ENCODE measurements at regions not wholly inside any gene's neighbourhood (a gene's known extent, or its start where the extent isn't known, plus 50 kb on each side); places are given as distances from the start of the nearest gene placed in this dataset.
A peak's percentile ranks its signal among the peaks of the same experiment; 100 is the strongest.
"Not testable (repeated sequence)": the region's sequence is repeated elsewhere in the genome, so short reads cannot be mapped to it uniquely, and the experiment has no call there.

GRCh38 chr17:6000426-6000825 lies 69.8 kb upstream of the WSCD1 start:
- no peak overlapping the region for H3K4me3 ChIP-seq (ENCODE audit: low read depth, low read length)
- TF ChIP-seq CTCF (conservative IDR thresholded peaks at IDR 0.05; ENCODE audit: low read depth, low read length), result no peak
- DNase-seq (ENCODE audit: low read depth), result peak; percentile 26

- DNase-seq (ENCODE audit: low read depth), result peak; percentile 94
- not testable (repeated sequence) for H3K4me3 ChIP-seq (ENCODE audit: low read depth, low read length)
These were observed 67.0 kb upstream of the WSCD1 start for GRCh38 chr17:6003221-6003620.

- no peak for TF ChIP-seq CTCF (conservative IDR thresholded peaks at IDR 0.05; ENCODE audit: low read depth, low read length)
- no peak for DNase-seq (ENCODE audit: low read depth)
These were observed 64.2 kb upstream of the WSCD1 start for GRCh38 chr17:6005939-6006338.

GRCh38 chr17:6011206-6011605 lies 59.0 kb upstream of the WSCD1 start:
- H3K4me3 ChIP-seq (ENCODE audit: low read depth, low read length), result no peak overlapping the region
- no peak for TF ChIP-seq CTCF (conservative IDR thresholded peaks at IDR 0.05; ENCODE audit: low read depth, low read length)
- no peak for DNase-seq (ENCODE audit: low read depth)

More at GRCh38 chr17:6005939-6006338, 64.2 kb upstream of the WSCD1 start:
- no peak overlapping the region for H3K4me3 ChIP-seq (ENCODE audit: low read depth, low read length)

- TF ChIP-seq CTCF (conservative IDR thresholded peaks at IDR 0.05; ENCODE audit: low read depth, low read length), result no peak
- H3K4me3 ChIP-seq (ENCODE audit: low read depth, low read length), result no peak overlapping the region
- no peak for DNase-seq (ENCODE audit: low read depth)
These were observed 51.4 kb upstream of the WSCD1 start for GRCh38 chr17:6018788-6019187.

- TF ChIP-seq CTCF (conservative IDR thresholded peaks at IDR 0.05; ENCODE audit: low read depth, low read length), result no peak
- H3K4me3 ChIP-seq (ENCODE audit: low read depth, low read length), result no peak overlapping the region
- DNase-seq (ENCODE audit: low read depth), result no peak
These were observed 50.2 kb upstream of the WSCD1 start for GRCh38 chr17:6019959-6020358.

GRCh38 chr17:6020376-6021010 lies 49.7 kb upstream of the WSCD1 start:
- no peak for DNase-seq (ENCODE audit: low read depth)
- no peak for TF ChIP-seq CTCF (conservative IDR thresholded peaks at IDR 0.05; ENCODE audit: low read depth, low read length)
- no peak overlapping the region for H3K4me3 ChIP-seq (ENCODE audit: low read depth, low read length)

All from choroid plexus epithelial cell (primary cell).